Stimulated activated CD8-positive, alpha-beta memory T cell treated with anti-CD3 and anti-CD28 coated beads, Interleukin-12 subunit alpha, Interleukin-12 subunit beta, amount 100 ng/mL, for 24 hours (primary cell): ENCODE measurements at regions not wholly inside any gene's neighbourhood (a gene's known extent, or its start where the extent isn't known, plus 50 kb on each side); places are given as distances from the start of the nearest gene placed in this dataset.

Experiments
- DNase-seq: peaks from one replicate; pipeline ENCODE4 v3.0.0-alpha.2; 2020; ENCODE audit errors: extremely low read depth

GRCh38 chr6:170085475-170086401, 205.1 kb downstream of the DLL1 start:
- no peak for DNase-seq

DNA sequence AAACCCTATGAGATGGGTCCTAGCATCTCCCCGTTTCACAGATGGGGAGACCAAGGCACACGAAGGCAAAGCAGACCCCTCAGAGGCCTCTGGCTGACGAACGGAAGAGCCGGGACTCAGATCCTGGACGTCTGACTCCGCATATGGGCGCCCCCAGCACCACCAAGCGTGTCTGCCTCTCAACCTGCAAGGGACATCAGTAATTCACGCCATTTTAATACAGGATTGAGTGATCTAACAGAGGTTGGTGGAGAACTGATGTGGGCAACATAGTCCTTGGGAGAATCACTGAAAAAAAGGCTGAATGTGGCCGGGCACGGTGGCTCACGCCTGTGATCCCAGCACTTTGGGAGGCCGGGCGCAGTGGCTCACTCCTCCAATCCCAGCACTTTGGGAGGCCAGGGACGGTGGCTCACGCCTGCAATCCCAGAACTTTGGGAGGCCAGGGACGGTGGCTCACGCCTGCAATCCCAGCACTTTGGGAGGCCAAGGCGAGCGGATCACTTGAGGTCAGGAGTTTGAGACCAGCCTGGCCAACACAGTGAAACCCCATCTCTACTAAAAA, 206.6 kb downstream of the DLL1 start:
- no peak for DNase-seq

DNA sequence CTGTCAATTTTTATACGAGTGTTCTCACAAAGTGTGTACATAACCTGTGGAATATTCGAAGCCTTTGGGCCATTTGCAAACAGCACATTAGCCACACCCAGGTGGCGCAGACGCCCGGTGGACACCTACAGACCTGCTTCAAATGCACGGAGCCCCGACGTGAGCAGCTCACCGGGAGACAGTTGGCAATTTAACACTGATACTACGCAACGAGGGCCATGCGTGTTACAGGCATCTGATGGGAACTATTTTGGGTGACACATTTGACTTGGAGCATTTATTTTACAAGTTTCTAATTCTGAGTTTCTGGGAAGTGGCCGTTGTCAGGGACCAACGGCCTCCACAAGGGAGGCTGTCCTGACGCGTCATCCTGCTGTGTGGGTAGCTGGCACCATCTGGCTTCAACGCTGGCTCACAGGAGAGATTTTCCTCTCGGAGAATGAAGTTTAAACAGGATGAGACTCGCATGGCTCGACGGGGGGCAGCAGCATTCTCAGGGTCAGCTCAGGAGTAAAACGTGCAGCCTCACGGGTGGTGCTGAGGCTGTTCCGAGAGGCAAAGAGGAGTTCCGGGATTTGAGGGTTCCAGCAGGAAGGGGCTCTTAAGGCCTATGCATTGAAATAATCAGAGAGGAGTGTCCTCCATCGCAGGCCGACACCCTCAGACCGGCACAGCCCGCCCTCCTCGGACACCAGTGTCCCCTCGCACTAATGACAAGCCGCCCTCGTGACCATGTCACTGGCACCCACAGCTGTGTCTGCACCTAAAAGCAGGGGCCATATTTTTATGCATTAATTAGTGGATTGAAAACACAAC, 207.4 kb downstream of the DLL1 start:
- no peak for DNase-seq

DNA sequence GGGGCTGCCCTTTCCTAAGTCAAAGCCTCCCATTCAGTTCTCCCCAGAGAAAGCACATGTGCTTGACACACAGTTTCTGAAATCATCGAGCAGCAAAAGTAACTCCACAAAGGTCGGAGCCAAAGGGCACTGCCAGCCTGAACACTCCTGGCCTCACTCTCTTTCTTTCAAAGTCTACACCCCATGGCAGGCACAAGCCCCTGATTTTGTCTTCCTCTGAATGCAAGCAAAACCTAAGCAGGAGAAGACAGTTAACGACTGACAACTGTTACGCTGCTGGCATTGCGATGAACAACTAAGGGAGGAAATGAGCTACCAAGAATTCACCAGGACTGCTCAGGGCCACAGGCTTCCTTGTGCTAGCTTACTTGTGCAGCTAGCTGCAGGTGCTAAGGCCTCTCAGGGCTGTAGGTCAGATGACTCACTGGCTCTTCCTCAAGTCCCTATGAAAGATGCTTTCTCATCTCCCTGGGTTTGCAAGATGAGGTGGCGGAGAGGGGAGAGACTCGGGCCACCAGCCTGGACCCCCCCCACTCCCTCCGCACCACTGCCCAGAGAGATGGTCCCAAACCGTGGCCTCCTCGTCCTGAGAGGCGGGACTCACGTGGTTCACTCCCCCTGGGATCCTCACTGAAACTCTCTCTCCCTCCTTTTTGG, 208.2 kb downstream of the DLL1 start:
- DNase-seq: no peak

DNA sequence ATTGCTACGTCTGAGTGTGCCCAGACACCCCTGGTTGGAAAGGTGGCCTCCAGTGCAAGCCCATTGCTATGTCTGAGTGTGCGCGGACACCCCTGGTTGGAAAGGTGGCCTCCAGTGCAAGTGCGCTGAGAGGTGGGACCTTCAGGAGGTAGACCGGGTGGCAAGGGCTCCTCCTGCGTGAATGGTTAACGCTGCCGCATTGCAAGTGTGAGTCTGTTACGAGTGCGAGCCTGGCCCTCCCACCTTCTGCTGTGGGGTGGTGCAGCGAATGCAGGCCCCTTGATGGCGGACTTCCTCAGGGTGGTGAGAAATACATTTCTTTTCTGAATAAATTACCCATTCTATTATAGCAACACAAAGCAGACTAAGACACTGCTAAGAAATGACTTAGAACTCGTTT, 208.8 kb downstream of the DLL1 start:
- DNase-seq: no peak

DNA sequence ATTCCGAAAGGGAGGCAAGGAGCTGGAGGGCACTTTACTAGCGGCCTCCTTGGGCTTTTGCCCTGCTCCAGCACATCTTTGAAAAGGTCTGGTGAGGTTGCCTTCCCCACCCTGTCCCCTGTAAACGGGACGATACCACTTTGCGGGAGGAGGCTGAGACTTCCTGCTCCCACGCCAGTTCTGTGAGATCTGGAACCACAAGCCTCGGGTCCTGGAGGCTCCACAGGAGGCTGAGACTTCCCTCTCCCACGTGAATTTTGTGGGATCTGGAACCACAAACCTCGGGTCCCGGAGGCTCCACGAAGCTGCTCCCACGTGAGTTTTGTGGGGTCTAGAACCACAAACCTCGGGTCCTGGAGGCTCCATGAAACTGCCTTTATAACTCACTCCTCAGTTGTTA, 209.3 kb downstream of the DLL1 start:
- no peak for DNase-seq

DNA sequence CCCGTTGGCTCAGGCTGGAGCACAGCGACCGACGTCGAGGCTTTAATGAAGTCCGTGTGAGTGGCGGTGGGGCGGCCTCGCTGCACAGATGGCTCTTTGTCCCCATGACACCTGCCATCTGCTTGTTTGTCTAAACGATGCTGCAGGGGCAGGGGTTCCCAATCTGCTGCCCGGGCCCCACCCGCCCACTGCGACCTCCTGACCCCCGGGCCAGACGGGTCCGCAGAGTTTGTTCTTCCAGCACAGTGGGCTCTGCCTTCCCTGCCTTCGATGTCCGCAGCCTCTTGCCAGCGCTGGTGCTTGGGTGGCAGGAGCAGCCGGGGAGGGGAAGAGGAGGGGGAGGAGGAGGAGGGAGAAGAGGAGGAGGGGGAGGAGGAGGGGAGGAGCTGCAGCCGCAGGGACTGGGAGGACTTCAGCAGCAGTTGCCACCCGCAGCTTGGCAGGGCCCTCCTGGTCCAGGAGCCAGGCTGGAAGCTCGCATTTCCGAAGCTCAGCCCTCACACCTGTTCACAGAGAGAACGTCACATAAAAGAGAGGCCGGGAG, 210.0 kb downstream of the DLL1 start:
- DNase-seq: no peak

DNA sequence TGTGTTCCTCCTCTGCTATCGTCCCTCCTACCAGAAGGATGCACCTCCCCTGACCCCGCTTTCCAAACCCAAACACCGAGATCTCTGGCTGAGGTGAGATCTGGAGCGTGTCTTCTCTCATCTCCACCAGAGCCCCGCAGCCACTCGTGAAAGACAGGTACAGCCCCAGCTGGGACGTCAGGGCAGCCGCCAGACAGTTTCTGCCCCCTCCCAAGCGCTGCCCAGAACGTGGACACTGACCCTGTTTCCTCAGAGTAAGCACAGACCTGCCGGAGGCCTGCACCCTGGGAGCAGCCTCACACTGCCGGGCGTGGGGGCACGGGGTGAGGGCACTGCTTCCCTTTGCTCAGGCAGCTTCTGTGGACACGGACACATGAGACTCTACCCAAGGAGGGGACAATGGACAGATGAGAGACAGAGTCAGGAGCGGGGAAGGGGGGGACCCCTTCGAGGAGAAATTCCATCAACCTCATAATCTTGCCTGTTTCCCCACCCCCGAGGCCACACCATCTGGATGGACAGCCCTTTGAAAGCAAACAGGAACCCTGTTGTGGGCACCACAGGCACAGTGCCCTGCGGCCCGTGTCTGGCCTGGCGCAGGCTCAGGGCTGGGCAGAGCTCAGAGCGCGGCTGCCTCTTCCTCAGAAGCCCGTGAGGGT, 210.6 kb downstream of the DLL1 start:
- DNase-seq: no peak

DNA sequence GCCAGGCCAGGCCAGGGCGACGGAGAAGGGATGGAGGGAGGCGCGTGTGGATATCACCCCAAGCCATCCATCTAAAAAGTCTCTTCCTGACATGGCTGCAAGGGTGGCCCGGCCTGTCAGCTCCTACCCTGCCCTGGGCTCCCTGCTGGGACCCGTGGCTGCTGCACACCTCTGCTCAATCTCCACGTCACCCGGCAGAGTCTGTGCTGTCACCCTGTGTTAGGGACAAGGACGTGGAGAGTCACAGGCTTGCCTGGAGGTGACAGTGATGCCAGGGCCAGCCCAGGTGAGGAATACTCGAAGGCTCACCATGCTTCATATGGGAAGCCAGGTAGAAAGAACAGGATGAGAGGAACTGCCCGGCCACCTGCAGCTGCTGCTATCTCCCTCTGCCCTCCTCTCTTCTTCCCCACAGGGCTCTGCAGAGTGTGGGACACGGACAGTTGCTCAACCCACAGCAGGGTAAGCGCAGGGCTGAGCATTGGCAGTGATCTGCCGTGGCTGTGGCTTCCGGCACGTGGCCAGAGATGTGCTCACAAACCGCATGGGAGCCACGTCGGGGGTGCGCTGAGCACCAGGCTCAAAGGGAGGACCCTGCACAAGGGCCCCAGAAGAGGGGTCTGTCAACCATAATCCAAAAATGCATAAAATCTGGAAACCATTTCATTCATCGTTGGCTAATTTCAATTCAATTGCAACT, 214.3 kb downstream of the DLL1 start:
- DNase-seq: no peak

- no peak for DNase-seq
Measured at GRCh38 chr6:170075659-170076223, 215.1 kb downstream of the DLL1 start.

- DNase-seq: no peak
Measured at GRCh38 chr6:170074907-170075306, 216.0 kb downstream of the DLL1 start.

DNA sequence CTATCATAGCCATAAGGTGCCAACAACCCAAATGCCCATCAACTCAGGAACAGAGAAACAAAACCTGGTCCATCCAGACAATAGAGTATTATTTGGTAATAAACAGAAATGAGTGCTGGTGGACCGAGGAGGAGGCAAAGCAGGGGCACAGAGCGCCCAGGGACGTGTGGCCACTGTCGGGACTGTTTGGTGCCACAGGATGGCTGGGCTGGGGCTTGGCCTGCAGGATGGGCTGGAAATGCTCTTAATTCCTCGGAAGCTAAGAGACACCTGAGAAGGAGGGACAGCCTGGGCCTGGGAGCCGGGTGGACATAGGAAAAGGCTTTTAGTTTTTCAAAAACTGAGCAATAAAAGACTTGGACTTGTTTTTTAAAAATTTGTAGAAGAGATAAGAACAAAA, 216.4 kb downstream of the DLL1 start:
- no peak for DNase-seq

DNA sequence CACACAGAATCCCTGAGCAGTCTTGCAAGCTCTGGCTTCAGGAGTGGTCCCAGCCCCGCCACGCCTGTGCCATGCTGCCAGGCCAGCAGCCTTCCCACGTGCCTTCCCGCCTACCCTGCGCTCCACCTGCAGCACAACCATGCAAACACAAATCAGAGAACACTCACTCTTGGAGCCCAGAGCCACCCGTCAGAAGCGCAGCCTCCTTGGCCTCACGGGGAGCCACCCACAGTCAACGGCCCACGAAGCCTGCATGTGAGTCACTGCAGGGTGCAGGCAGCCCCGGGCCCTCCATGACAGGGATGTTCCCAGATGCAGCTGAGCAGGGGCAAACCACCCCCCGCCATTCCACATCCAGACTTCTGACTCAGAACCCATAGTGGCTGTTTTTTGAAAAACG, 217.0 kb downstream of the DLL1 start:
- no peak for DNase-seq

GRCh38 chr6:170072246-170072645, 218.6 kb downstream of the DLL1 start:
- DNase-seq: no peak

DNA sequence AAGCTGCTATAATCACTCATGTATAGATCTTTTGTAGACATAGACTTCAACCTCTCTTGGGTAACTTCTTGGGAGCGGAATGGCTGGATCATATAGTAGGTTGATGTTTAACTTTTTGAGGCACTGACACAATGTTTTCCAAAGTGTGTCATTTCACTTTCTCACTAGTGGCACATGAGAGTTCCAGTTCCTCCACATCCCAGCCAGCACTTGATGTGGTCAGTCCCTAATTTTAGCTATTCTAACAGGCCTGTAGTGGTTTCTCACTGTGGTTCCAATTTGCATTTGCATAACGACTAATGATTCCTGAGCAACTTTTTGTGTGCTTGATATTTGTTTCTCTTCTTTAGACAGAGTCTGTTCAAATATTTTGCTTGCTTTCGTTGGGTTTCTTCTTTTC, 221.3 kb downstream of the DLL1 start:
- DNase-seq: no peak

- no peak for DNase-seq
Measured at GRCh38 chr6:170068496-170068895, 222.4 kb downstream of the DLL1 start.

DNA sequence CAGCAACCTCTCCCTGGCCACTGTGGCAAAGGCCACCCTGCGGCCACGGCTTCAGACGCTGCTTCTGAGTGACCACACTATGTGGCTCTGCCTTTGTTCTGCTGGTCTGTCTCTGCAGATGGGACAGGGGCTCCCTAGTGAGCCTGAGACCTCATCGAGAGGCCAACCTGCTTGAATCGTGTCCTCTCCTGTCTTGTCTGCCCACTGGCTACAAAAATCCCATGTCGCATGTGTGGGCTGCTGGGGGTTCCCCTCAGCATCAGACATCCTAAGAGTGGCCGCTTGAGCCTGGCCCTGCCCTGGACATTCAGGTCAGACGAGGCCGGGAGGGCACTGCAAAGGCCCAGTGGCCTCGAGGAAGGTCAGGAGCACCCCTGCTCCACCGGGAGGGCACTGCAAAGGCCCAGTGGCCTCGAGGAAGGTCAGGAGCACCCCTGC, 222.9 kb downstream of the DLL1 start:
- DNase-seq: no peak

DNA sequence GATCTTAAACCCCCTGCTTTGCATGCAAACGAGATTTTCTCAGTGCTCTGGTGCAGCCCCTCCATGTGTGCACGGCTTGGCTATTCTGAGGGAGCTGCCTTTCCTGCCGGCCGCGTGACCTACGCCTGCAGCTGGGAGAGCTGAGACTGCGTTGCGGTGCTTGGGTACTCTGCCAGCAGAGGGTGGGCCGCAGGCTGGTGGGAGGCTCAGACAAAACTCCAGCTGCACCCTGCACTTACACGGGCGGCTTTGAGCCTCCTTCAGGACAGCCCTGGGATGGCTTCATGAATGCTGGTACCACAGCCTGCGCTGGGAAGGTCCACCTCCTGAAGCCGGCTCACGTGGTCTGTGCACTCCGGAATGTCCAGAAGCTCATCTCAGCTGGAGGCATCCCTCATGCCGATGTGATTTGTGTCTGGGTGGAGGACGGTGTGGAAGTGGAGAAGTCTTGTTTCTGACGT, 223.7 kb downstream of the DLL1 start:
- DNase-seq: no peak

- no peak for DNase-seq
Measured at GRCh38 chr6:170066679-170067078, 224.2 kb downstream of the DLL1 start.
